ENCODE measurements at regions not wholly inside any gene's neighbourhood (a gene's known extent, or its start where the extent isn't known, plus 50 kb on each side); places are given as distances from the start of the nearest gene placed in this dataset.

DNA sequence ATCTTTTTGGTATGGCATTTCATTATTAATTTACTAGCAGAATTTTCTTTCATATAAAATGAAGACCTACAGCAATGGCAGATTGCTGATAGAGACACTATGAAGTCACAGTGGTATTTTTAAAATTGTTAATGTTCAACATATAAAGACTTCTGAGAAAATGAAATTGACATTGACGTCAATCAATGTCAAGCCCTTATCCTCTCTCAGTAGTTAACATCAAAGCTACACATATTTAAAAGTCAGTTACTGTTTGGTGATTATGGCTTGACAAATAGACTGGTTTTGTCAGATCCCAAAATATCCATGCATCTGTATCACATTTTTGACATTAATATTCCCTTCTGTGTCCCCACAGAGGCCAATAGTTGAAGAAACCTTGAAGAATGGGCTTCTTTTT lies 1069.1 kb upstream of the SEL1L start:
- Histone ChIP-seq H3K27ac (ENCODE audit: low read depth, low read length) (no peak overlapping the region), H3K79me2 (ENCODE audit: control insufficient read depth, insufficient read depth, low read length, unreplicated experiment) (no peaks in the 10 kb centered on the region), H3K36me3 (ENCODE audit: insufficient read depth, low read length) (no peaks in the 10 kb centered on the region), H3K27me3 (ENCODE audit: insufficient read depth, low read length) (no peaks in the 10 kb centered on the region), H3K4me3 (ENCODE audit: low read depth, low read length) (no peak overlapping the region), H2AFZ (ENCODE audit: low read length, unreplicated experiment) (no peak overlapping the region), H3K4me1 (ENCODE audit: control insufficient read depth, insufficient read depth, low read length, unreplicated experiment) (no peaks in the 10 kb centered on the region)

DNA sequence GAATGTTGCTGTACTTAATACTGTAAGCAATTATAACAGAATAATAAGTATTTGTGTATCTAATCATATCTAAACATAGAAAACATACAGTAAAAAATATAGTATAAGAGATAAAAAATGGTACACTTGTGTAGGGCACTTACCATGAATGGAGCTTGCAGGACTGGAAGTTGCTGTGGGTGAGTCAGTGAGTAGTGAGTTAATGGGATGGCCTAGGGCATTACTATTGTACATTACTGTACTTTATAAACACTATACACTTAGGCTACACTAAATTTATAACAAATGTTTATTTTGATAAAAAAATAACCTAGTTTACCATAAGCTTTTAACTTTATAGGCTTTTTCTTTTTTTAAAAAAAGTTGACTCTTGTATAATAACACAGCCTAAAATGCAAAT lies 1071.2 kb upstream of the SEL1L start:
- Histone ChIP-seq H3K27me3 (ENCODE audit: insufficient read depth, low read length) (no peaks in the 10 kb centered on the region), H3K4me1 (ENCODE audit: control insufficient read depth, insufficient read depth, low read length, unreplicated experiment) (no peaks in the 10 kb centered on the region), H3K79me2 (ENCODE audit: control insufficient read depth, insufficient read depth, low read length, unreplicated experiment) (no peaks in the 10 kb centered on the region), H2AFZ (ENCODE audit: low read length, unreplicated experiment) (no peak overlapping the region), H3K27ac (ENCODE audit: low read depth, low read length) (no peak overlapping the region), H3K4me3 (ENCODE audit: low read depth, low read length) (no peak overlapping the region), H3K36me3 (ENCODE audit: insufficient read depth, low read length) (no peaks in the 10 kb centered on the region)

DNA sequence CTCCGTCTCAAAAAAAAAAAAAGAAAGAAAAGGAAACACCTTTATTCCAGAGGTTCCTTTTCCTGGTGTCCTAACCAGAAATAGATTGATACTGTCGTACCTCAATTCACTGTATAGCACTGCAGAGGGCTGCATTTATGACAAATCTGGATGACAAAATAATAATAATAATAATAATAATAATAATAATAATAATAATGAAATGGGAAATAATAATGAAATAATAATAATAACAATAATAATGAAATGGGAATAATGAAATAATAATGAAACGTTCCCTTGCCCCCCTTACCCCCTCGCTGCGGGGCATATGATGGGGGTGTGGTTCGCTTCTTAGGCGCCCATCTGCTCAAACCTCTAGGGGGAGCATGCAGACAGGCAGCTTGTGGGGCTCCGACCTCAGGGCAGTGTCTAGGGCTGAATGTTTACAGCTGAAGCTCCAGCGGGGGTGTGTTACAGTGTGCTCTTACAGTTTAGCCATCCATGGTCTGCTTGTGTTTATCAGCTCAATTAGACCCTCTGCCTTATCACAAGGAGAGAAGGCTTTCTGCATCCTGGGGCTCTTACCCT lies 1088.3 kb upstream of the SEL1L start:
- H3K27me3 ChIP-seq (ENCODE audit: insufficient read depth, low read length) = no peaks in the 10 kb centered on the region
- H3K79me2 ChIP-seq (ENCODE audit: control insufficient read depth, insufficient read depth, low read length, unreplicated experiment) = no peaks in the 10 kb centered on the region
- no peak overlapping the region for H3K4me3 ChIP-seq (ENCODE audit: low read depth, low read length)
- H3K27ac ChIP-seq (ENCODE audit: low read depth, low read length) = no peak overlapping the region
- H3K4me1 ChIP-seq (ENCODE audit: control insufficient read depth, insufficient read depth, low read length, unreplicated experiment) = no peaks in the 10 kb centered on the region
- H2AFZ ChIP-seq (ENCODE audit: low read length, unreplicated experiment) = no peak overlapping the region
- H3K36me3 ChIP-seq (ENCODE audit: insufficient read depth, low read length) = no peaks in the 10 kb centered on the region

DNA sequence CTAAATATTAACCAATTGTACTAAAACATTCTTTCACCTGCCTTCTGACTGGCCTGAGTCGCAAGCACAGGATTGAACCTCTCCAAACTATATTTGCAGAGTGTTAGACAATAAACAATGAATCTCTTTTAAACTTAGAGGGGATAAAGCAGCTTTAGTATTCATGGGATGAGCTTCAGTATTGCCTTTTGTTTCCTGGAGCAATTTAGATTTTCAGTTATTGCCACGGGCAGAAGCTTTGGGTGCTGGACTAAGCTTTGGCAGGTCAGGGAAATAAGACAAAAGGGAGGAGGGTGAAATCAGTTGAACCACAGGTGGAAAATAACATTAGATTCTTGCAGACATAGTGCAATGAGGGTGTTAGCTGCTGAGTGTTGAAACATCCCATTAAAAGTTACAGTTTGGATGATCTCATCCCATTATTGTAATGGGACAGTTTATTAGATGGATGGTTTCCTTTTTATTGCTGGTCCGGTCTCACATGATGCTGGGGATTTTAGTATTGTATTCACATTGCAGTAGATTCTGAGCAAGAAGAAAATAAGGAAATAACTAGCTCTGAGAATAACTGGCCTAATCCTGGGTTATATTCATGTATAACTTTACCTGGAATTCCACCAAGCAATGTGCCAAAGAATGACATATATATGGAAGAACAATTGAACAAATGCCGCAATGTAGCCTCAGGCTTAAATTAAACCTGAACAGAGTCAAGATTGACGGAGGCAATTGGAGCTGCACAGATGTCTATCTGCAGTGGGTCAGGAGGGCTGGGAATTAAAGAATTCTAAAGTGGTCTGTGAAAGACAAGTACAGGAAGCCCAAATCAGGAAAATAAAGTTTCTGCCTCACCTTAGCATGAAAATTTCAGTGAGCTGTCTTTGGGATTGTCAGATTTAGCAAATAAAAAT lies 1092.8 kb upstream of the SEL1L start:
- Histone ChIP-seq H3K36me3 (ENCODE audit: insufficient read depth, low read length) (no peaks in the 10 kb centered on the region), H3K27me3 (ENCODE audit: insufficient read depth, low read length) (no peaks in the 10 kb centered on the region), H3K4me1 (ENCODE audit: control insufficient read depth, insufficient read depth, low read length, unreplicated experiment) (no peaks in the 10 kb centered on the region), H3K4me3 (ENCODE audit: low read depth, low read length) (no peak overlapping the region), H3K27ac (ENCODE audit: low read depth, low read length) (no peak overlapping the region), H3K79me2 (ENCODE audit: control insufficient read depth, insufficient read depth, low read length, unreplicated experiment) (no peaks in the 10 kb centered on the region), H2AFZ (ENCODE audit: low read length, unreplicated experiment) (no peak overlapping the region)

DNA sequence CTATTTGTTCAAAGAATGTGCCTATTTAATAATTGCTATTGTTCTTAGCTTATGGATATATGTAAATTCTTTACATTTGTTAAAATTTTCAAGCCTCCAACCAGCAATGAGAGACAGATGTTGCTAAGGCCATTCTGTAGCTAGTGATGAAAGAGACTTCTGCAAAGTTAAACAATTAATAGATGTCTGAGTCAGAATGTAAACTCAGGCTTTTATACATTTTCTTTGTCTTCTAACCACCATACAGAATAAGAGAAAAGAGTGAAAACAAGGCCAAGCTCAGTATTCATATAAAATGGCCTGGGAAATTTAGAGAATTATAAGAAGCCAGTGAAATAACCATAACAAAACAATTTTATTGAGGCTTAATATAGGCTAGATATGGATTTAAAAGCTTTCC lies 1102.3 kb upstream of the SEL1L start:
- Histone ChIP-seq H3K79me2 (ENCODE audit: control insufficient read depth, insufficient read depth, low read length, unreplicated experiment) (no peaks in the 10 kb centered on the region), H3K4me1 (ENCODE audit: control insufficient read depth, insufficient read depth, low read length, unreplicated experiment) (no peaks in the 10 kb centered on the region), H3K36me3 (ENCODE audit: insufficient read depth, low read length) (no peaks in the 10 kb centered on the region), H3K4me3 (ENCODE audit: low read depth, low read length) (no peak overlapping the region), H2AFZ (ENCODE audit: low read length, unreplicated experiment) (no peak overlapping the region), H3K27ac (ENCODE audit: low read depth, low read length) (no peak overlapping the region), H3K27me3 (ENCODE audit: insufficient read depth, low read length) (no peaks in the 10 kb centered on the region)

DNA sequence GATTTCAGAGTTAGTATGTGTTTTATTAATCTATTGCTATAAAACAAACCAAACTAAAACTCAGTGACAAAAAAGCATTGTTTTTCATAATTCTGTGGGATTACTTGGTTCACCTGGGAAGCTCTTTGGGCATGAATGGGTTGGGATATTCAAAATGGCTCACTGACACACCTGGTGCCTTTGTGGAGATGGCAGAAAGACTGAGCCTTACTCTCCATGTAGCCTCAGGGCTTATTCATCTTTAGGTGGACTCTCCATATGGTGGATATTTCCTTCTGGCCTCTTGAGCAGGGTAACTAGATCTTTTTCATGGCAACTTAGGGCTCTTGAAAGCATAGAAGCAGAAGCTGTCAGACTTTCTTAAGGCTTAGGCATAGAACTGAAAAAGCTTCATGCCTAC lies 1102.8 kb upstream of the SEL1L start:
- Histone ChIP-seq H3K79me2 (ENCODE audit: control insufficient read depth, insufficient read depth, low read length, unreplicated experiment) (no peaks in the 10 kb centered on the region), H2AFZ (ENCODE audit: low read length, unreplicated experiment) (no peak overlapping the region), H3K27me3 (ENCODE audit: insufficient read depth, low read length) (no peaks in the 10 kb centered on the region), H3K4me3 (ENCODE audit: low read depth, low read length) (no peak overlapping the region), H3K36me3 (ENCODE audit: insufficient read depth, low read length) (no peaks in the 10 kb centered on the region), H3K27ac (ENCODE audit: low read depth, low read length) (no peak overlapping the region), H3K4me1 (ENCODE audit: control insufficient read depth, insufficient read depth, low read length, unreplicated experiment) (no peaks in the 10 kb centered on the region)

DNA sequence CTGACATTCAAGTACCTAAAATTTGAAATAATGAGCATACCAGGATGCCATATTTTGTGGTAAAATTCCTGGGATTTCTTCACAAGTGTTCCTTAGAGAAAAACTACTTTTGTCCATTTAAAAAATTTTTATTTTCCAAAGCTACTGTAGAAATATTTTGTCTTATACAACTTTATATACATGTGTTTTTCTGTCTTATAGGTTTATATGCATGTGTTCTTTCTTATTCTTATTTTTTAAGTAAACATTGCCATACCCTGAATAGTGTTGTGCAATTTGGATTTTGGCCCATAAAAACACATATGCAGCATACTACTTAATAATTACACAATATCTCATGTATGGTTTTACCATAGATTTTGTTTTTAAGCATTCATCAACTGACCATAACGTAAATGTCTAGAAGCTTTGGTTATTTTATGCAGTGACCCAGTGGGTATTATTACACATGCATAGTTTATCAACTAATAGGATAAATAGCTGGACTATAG lies 1107.4 kb upstream of the SEL1L start:
- Histone ChIP-seq H3K36me3 (ENCODE audit: insufficient read depth, low read length) (no peaks in the 10 kb centered on the region), H3K4me3 (ENCODE audit: low read depth, low read length) (no peak overlapping the region), H3K4me1 (ENCODE audit: control insufficient read depth, insufficient read depth, low read length, unreplicated experiment) (no peaks in the 10 kb centered on the region), H3K27me3 (ENCODE audit: insufficient read depth, low read length) (no peaks in the 10 kb centered on the region), H3K27ac (ENCODE audit: low read depth, low read length) (no peak overlapping the region), H3K79me2 (ENCODE audit: control insufficient read depth, insufficient read depth, low read length, unreplicated experiment) (no peaks in the 10 kb centered on the region), H2AFZ (ENCODE audit: low read length, unreplicated experiment) (no peak overlapping the region)

DNA sequence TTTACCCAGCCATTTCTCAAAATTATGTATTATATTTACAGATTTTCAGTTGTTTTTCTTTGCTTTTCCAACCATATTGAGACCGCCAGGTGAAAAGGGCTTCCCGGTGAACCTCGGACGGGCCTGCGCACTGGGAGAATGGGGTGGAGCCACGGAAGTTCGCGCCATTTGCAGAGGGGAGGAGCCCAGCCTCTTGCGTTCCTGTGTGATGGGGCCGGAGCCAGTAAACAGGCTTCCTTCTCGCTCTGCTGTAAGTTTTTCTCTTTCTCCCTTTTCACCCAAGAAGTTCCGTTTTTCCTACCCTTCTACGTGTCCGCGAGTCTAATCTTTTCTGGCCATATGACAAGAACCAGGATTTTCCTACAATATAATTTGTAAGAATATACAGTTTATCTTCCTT lies 1108.8 kb upstream of the SEL1L start:
- H3K36me3 ChIP-seq (ENCODE audit: insufficient read depth, low read length) = no peaks in the 10 kb centered on the region
- H3K27ac ChIP-seq (ENCODE audit: low read depth, low read length) = no peak overlapping the region
- H3K79me2 ChIP-seq (ENCODE audit: control insufficient read depth, insufficient read depth, low read length, unreplicated experiment) = no peaks in the 10 kb centered on the region
- no peaks in the 10 kb centered on the region for H3K27me3 ChIP-seq (ENCODE audit: insufficient read depth, low read length)
- H3K4me3 ChIP-seq (ENCODE audit: low read depth, low read length) = no peak overlapping the region
- no peaks in the 10 kb centered on the region for H3K4me1 ChIP-seq (ENCODE audit: control insufficient read depth, insufficient read depth, low read length, unreplicated experiment)
- H2AFZ ChIP-seq (ENCODE audit: low read length, unreplicated experiment) = no peak overlapping the region

DNA sequence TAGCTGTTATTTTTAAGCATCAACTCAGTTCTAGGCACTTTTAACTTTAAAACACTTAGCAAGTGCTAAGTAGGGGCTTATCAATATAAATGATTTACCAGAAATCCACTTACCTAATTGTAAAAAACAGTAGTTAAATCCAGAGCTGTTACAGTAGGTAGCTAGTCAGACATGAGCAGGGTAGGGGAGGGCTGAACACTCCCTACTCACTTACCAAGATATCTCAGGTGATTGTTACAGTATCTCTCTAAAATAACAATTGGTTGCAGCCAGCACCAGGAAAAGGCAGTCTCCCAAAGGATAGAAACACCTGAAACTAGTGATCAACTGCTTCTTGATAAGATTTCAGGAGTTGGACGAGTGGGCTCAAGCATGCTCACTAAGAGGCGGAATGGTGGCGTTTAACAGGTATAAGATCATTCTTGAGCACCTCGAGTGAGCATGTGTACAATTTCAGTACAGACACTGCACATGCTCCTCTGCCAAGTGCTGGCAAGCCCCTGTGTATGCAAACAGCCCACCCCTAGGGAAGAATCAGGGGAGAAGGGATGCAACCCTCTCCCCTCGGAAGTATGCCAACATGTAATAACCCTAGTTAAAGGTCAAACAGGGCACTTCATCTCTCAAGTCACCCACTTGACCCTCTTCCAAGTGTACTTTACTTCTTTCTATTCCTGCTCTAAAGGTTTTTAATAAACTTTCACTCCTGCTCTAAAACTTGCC lies 1113.6 kb upstream of the SEL1L start:
- Histone ChIP-seq H3K27ac (ENCODE audit: low read depth, low read length) (no peak overlapping the region), H3K27me3 (ENCODE audit: insufficient read depth, low read length) (no peaks in the 10 kb centered on the region), H2AFZ (ENCODE audit: low read length, unreplicated experiment) (no peak overlapping the region), H3K4me1 (ENCODE audit: control insufficient read depth, insufficient read depth, low read length, unreplicated experiment) (no peaks in the 10 kb centered on the region), H3K36me3 (ENCODE audit: insufficient read depth, low read length) (no peaks in the 10 kb centered on the region), H3K4me3 (ENCODE audit: low read depth, low read length) (no peak overlapping the region), H3K79me2 (ENCODE audit: control insufficient read depth, insufficient read depth, low read length, unreplicated experiment) (no peaks in the 10 kb centered on the region)

DNA sequence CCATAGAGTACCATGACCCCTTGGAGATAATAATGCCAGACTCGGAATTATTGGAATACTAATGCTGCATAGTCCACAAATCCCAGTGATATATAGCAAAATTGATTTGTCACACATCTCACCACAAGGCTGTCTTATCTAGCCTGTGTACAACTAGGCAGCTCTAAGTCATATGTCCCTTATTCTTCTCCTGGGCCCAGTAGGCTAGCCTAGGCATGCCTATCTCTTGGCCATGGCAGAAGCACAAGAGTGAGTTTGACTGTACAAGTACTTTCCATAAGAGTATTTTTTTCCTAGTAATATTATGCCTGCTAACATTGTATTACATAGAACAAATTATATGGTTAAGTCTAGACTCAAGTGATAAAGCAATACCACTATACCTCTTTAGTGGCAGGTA lies 1122.1 kb upstream of the SEL1L start:
- Histone ChIP-seq H3K36me3 (ENCODE audit: insufficient read depth, low read length) (no peaks in the 10 kb centered on the region), H3K27ac (ENCODE audit: low read depth, low read length) (no peak overlapping the region), H3K4me3 (ENCODE audit: low read depth, low read length) (no peak overlapping the region), H3K27me3 (ENCODE audit: insufficient read depth, low read length) (no peaks in the 10 kb centered on the region), H3K4me1 (ENCODE audit: control insufficient read depth, insufficient read depth, low read length, unreplicated experiment) (no peaks in the 10 kb centered on the region), H2AFZ (ENCODE audit: low read length, unreplicated experiment) (no peak overlapping the region), H3K79me2 (ENCODE audit: control insufficient read depth, insufficient read depth, low read length, unreplicated experiment) (no peaks in the 10 kb centered on the region)

All from ACC112 (cell line).